Pancreas (tissue), 10 donors: ENCODE measurements at regions not wholly inside any gene's neighbourhood (a gene's known extent, or its start where the extent isn't known, plus 50 kb on each side); places are given as distances from the start of the nearest gene placed in this dataset.

Experiments used
- ATAC-seq, 4 donors: fragments of 200-7000 bp; cut with Tn5 transposase; one replicate each; pipeline versions ENCODE4 v1.8.0 to v1.9.1; 2020; ENCODE audit warnings: mild to moderate bottlenecking in 4 of 4, moderate library complexity in 4 of 4
- DNase-seq, 6 donors: peaks; one replicate each; pipeline ENCODE4 v3.0.0-alpha.2; 2020
- FAIRE-seq: peaks from 2 replicates; lab custom pipeline; 2012; peaks lifted over from hg19 to GRCh38; lab: Jason Lieb, UNC
- H3K27ac ChIP-seq, 4 donors: fragments of 200-600 bp; sonication (generic); 1 replicate in 3 of 4; 2 replicates in 1 of 4; pipeline versions ENCODE4 v1.5.0 to v1.8.0; 2020
- H3K27me3 ChIP-seq, 4 donors: fragments of 200-600 bp; one replicate each; pipeline ENCODE4 v1.8.0; 2021
- H3K36me3 ChIP-seq, 3 donors: fragments of 200-600 bp; sonication (generic) in 1 of 3; one replicate each; pipeline versions ENCODE4 v1.5.0 to v1.8.0; 2020 to 2021
- H3K4me1 ChIP-seq, 3 donors: fragments of 200-600 bp; one replicate each; pipeline ENCODE4 v1.8.0; 2021
- H3K4me3 ChIP-seq, 4 donors: fragments of 200-600 bp; sonication (generic) in 2 of 4; one replicate each; pipeline versions ENCODE4 v1.5.0 to v1.8.0; 2020 to 2021
- H3K9me3 ChIP-seq, 4 donors: fragments of 200-600 bp; one replicate each; pipeline ENCODE4 v1.8.0; 2021
- WGBS, 2 donors: extraction: QIAGEN DNeasy Blood & Tissue Kit; methylation state at CpG; one replicate each; pipeline ENCODE4 v1.1.7; 2013; 5-methylcytosine and 5-hydroxymethylcytosine counted together
- intact Hi-C, 3 donors: fragments of 100-400 bp; cut with DNase I; formaldehyde crosslinking; loops; one replicate each; pipeline versions ENCODE4 v1.11.1 to v1.14.2; 2022
- TF ChIP-seq, protein P1 (sequence below), 4 donors: fragments of 200-600 bp; sonication (generic) in 3 of 4; IDR thresholded peaks; one replicate each; pipeline versions ENCODE4 v1.5.0 to v1.8.0; 2021; ENCODE audit warnings: antibody characterized with exemption in 4 of 4
- donor health status: healthy with polysubstance abuse.
- donor health status: DM: no; HTN: no; CAD: no; lungs with moderate emphysema.
- donor health status: DM: no; HTN: no; CAD: no.
- donor health status: control.
- donor health status: control.
- donor health status: Bipolar disorder and iron deficiency.
- donor health status: DM: yes; HTN: yes; CAD: no.
- donor health status: DM: no; HTN: no; CAD: no.
- donor health status: DM: no; HTN: no; CAD: no.
- donor health status: DM: yes; HTN: yes; CAD: no.

DNA sequence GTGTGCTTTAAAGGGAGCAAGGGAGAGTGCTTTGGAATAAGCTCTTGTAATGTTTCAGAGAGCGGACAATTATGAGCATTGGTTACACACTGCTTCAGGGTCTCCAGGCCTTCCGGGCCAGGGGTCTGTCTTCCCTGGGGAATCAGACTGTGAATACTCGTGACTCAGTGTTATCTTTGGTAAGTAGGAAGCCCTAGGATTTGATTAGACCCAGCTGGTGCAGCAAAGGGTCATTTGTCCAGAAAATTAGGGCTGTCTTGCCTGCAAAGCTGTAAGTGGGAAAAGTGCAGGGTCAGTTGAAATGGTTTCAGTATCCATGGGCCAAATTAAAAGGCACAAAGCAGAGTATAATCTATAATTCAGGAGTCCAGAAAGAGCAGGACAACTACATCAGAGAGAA, 475.6 kb downstream of the MED13L start:
- intact Hi-C loops = no loop called here
- FAIRE-seq (no peak), DNase-seq (no peak), ATAC-seq (no peak)
- Histone ChIP-seq H3K27ac (no peak overlapping the region), H3K4me3 (no peak overlapping the region), H3K4me1 (no peaks in the 10 kb centered on the region), H3K9me3 (no peaks in the 10 kb centered on the region), H3K36me3 (no peaks in the 10 kb centered on the region), H3K27me3 (no peaks in the 10 kb centered on the region)
- 44 to 49% methylated on average over 3 of the region's 3 CpGs for WGBS, 2 donors
- TF ChIP-seq, protein P1, sequence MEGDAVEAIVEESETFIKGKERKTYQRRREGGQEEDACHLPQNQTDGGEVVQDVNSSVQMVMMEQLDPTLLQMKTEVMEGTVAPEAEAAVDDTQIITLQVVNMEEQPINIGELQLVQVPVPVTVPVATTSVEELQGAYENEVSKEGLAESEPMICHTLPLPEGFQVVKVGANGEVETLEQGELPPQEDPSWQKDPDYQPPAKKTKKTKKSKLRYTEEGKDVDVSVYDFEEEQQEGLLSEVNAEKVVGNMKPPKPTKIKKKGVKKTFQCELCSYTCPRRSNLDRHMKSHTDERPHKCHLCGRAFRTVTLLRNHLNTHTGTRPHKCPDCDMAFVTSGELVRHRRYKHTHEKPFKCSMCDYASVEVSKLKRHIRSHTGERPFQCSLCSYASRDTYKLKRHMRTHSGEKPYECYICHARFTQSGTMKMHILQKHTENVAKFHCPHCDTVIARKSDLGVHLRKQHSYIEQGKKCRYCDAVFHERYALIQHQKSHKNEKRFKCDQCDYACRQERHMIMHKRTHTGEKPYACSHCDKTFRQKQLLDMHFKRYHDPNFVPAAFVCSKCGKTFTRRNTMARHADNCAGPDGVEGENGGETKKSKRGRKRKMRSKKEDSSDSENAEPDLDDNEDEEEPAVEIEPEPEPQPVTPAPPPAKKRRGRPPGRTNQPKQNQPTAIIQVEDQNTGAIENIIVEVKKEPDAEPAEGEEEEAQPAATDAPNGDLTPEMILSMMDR (IDR thresholded peaks at IDR 0.05) = no peak

DNA sequence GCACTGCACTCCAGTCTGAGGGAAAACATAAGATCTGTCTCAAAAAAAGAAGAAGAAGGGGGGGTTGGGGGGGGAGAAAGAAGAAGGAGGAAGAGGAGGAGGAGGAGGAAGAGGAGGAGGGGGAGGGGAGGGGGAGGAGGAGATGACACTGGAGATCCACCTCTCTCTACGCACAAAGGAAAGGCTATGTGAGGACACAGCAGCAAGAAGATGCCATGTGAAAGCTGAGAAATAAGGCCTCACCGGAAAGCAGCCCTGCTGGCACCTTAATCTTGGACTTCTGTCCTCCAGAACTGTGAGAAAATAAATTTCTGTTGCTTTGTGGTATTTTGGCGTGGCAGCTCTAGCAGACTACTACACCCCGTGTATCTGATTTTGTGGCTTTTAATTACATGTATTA, 477.9 kb downstream of the MED13L start:
- no peaks in the 10 kb centered on the region for H3K36me3 ChIP-seq
- H3K27ac ChIP-seq = no peak overlapping the region
- no peaks in the 10 kb centered on the region for H3K9me3 ChIP-seq
- no peak overlapping the region for H3K4me3 ChIP-seq
- no peak for ATAC-seq
- intact Hi-C loops = no loop called here
- WGBS, 2 donors = 74 to 92% methylated on average over 4 of the region's 4 CpGs
- TF ChIP-seq, protein P1 (IDR thresholded peaks at IDR 0.05) = no peak
- H3K27me3 ChIP-seq = no peaks in the 10 kb centered on the region
- H3K4me1 ChIP-seq = no peaks in the 10 kb centered on the region
- no peak for FAIRE-seq
- no peak for DNase-seq

DNA sequence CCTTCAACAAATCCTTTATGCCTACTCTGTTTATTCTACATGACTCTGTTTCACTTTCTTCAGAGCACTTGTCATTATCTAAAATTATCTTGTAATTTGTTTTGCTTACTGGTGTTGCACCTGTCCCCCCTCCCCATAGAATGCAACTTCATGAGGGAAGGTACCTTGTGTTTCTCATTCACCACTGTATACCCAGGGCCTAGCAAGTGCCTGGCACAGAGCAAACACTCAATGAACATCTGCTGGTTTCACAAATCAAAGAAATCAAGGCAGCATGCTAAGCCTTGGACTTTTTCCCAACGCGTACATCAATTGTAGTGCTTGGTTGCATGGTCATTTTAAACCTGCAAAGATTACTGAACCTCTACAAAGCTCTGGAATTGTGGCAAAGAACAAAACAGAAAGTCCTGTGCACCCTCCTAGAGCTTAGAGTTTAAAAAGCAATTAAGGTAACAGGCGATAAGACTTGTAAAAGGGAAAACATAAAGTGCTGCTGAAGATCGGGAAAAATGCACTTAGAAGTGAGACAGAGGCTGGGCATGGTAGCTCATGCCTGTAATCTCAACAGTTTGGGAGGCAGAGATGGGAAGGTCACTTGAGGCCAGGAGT, 479.1 kb downstream of the MED13L start:
- H3K27me3 ChIP-seq = no peaks in the 10 kb centered on the region
- WGBS, 2 donors = 46 to 52% methylated on average over 4 of the region's 4 CpGs
- H3K4me1 ChIP-seq = no peaks in the 10 kb centered on the region
- no peak for ATAC-seq
- no peaks in the 10 kb centered on the region for H3K36me3 ChIP-seq
- no peaks in the 10 kb centered on the region for H3K9me3 ChIP-seq
- H3K4me3 ChIP-seq = no peak overlapping the region
- TF ChIP-seq, protein P1 (IDR thresholded peaks at IDR 0.05) = no peak
- no peak for FAIRE-seq
- no peak for DNase-seq
- H3K27ac ChIP-seq = no peak overlapping the region
- intact Hi-C loops = no loop called here

DNA sequence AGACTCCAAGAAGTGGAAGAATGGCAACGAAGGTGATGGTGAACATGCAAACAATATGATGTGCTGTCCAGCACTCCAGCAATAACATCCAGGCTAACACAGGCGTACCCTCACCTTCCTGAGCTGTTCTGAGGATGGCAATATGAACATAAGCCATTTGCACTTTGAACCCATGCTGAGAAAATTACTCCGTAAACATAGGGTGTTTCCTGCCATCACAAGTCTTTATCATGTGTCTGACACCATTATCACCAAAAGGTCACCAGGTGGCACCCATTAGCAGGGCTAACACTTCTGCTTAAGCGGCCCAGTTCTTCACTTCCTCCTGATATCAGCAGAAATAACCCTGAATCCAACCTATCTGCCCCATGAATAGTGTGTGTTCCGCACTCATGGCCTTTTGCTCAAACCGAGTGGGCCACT, 482.8 kb downstream of the MED13L start:
- FAIRE-seq (no peak), DNase-seq (no peak), ATAC-seq (no peak)
- Histone ChIP-seq H3K9me3 (no peaks in the 10 kb centered on the region), H3K36me3 (no peaks in the 10 kb centered on the region), H3K4me3 (no peak overlapping the region), H3K4me1 (no peaks in the 10 kb centered on the region), H3K27me3 (no peaks in the 10 kb centered on the region), H3K27ac (no peak overlapping the region)
- TF ChIP-seq, protein P1 (IDR thresholded peaks at IDR 0.05) = no peak
- 38 to 41% methylated on average over 6 of the region's 6 CpGs for WGBS, 2 donors
- intact Hi-C loops = no loop called here

DNA sequence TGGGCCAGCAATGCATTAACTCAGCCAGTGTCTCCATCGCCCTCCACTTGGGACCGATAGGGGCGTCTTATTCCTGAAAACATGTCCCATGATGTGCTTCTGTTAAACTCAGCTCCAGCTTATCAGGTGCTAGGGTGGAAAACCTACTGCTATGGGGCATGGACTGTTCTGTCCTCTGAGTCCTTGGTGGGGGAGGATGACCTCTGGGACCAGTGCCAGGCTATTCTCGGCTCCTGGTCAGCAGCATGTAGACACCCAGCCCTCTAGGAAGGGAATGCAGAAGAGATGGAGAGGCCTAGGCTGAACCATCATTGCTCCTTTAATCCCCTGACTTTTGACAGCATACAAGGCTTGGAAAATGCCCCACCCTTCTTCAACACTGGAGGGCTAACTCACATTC, 486.2 kb downstream of the MED13L start:
- Histone ChIP-seq H3K4me3 (no peak overlapping the region), H3K27ac (no peak overlapping the region), H3K27me3 (peaks cover 0 to 9% (median 0%) of the 10 kb centered on the region in 4 donors), H3K9me3 (no peaks in the 10 kb centered on the region), H3K36me3 (no peaks in the 10 kb centered on the region), H3K4me1 (no peaks in the 10 kb centered on the region)
- DNase-seq (no peak), FAIRE-seq (no peak), ATAC-seq (no peak)
- intact Hi-C loops = no loop called here
- TF ChIP-seq, protein P1 (IDR thresholded peaks at IDR 0.05) = no peak
- WGBS, 2 donors = 71 to 73% methylated on average over 4 of the region's 4 CpGs
